Uterus (tissue), 2 donors: ENCODE measurements at regions not wholly inside any gene's neighbourhood (a gene's known extent, or its start where the extent isn't known, plus 50 kb on each side); places are given as distances from the start of the nearest gene placed in this dataset.

ENCODE experiments used
- POLR2A ChIP-seq, 2 donors: fragments of 450-650 bp; IDR thresholded peaks; one replicate each; pipeline ENCODE4 v1.6.1; 2016; ENCODE audit warnings: antibody characterized with exemption in 2 of 2, mild to moderate bottlenecking in 1 of 2, moderate library complexity in 1 of 2
- TF ChIP-seq, protein P1 (sequence below), 4 experiments: fragments of 200-600 bp in 2 of 4; fragments of 450-650 bp in 2 of 4; sonication (generic) in 2 of 4; IDR thresholded peaks; one replicate each; pipeline ENCODE4 v1.5.1; 2016 to 2019; ENCODE audit warnings: antibody characterized with exemption in 4 of 4, mild to moderate bottlenecking in 2 of 4, moderate library complexity in 1 of 4

DNA sequence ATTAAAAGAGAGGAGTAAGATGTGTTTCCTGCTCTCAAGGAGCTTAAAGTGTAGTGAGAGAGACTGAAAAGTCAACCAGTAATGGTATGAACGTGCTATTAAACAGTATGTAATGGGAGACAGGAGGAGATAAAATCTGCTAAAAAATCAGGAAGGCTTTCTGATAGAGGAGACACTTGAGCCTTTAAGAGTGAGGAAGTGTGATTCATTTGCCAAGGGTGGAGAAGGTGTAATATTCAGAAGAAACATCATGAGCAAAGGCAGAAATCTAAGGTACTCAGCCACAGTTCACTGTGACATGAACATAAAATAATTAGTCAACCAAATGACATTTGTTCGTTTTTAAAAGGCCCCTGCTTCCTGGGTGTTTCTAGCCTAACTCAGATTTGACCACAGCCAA, 137.8 kb upstream of the SKOR2 start:
- TF ChIP-seq, protein P1, sequence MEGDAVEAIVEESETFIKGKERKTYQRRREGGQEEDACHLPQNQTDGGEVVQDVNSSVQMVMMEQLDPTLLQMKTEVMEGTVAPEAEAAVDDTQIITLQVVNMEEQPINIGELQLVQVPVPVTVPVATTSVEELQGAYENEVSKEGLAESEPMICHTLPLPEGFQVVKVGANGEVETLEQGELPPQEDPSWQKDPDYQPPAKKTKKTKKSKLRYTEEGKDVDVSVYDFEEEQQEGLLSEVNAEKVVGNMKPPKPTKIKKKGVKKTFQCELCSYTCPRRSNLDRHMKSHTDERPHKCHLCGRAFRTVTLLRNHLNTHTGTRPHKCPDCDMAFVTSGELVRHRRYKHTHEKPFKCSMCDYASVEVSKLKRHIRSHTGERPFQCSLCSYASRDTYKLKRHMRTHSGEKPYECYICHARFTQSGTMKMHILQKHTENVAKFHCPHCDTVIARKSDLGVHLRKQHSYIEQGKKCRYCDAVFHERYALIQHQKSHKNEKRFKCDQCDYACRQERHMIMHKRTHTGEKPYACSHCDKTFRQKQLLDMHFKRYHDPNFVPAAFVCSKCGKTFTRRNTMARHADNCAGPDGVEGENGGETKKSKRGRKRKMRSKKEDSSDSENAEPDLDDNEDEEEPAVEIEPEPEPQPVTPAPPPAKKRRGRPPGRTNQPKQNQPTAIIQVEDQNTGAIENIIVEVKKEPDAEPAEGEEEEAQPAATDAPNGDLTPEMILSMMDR (IDR thresholded peaks at IDR 0.05) = no peak
- no peak for TF ChIP-seq POLR2A (IDR thresholded peaks at IDR 0.05)
